Keratinocyte (primary cell): ENCODE measurements at regions not wholly inside any gene's neighbourhood (a gene's known extent, or its start where the extent isn't known, plus 50 kb on each side); places are given as distances from the start of the nearest gene placed in this dataset.

ENCODE experiments used
- DNase-seq: peaks from one replicate; pipeline ENCODE4 v3.0.0-alpha.2; 2011; ENCODE audit warnings: low read depth, missing footprints, low spot score
- FAIRE-seq: peaks from 2 replicates; lab custom pipeline; 2011; peaks lifted over from hg19 to GRCh38; lab: Jason Lieb, UNC
- H2AFZ ChIP-seq: 2 replicates; pipeline ENCODE4 v1.6.0; 2012; ENCODE audit warnings: low read length, control low read depth, inconsistent platforms; ENCODE audit not compliant: control insufficient read depth
- H3K27ac ChIP-seq: 2 replicates; pipeline ENCODE4 v1.5.1; 2011; ENCODE audit warnings: low read length; ENCODE audit not compliant: control insufficient read depth, insufficient read depth
- H3K27me3 ChIP-seq: 3 replicates; pipeline ENCODE4 v1.6.0; 2011; ENCODE audit warnings: low read length; ENCODE audit not compliant: control insufficient read depth, insufficient read depth; ENCODE audit errors: extremely low read depth
- H3K36me3 ChIP-seq, 2 experiments: 2 replicates in 1 of 2; 3 replicates in 1 of 2; pipeline ENCODE4 v1.5.1; 2011; ENCODE audit warnings: low read length in 2 of 2, mild to moderate bottlenecking in 1 of 2; ENCODE audit not compliant: control insufficient read depth in 2 of 2, insufficient read depth in 2 of 2; ENCODE audit errors: extremely low read depth in 1 of 2
- H3K4me1 ChIP-seq: 3 replicates; pipeline ENCODE4 v1.5.1; 2011; ENCODE audit warnings: low read length; ENCODE audit not compliant: control insufficient read depth, insufficient read depth; ENCODE audit errors: extremely low read depth
- H3K4me2 ChIP-seq: 3 replicates; pipeline ENCODE4 v1.6.0; 2011; ENCODE audit warnings: low read depth, low read length; ENCODE audit not compliant: control insufficient read depth, insufficient read depth; ENCODE audit errors: extremely low read depth
- H3K4me3 ChIP-seq, 3 experiments: fragments of 200-600 bp in 1 of 3; sonication (generic) in 1 of 3; 2 replicates in 2 of 3; 3 replicates in 1 of 3; pipeline ENCODE4 v1.5.1; 2011 to 2016; ENCODE audit warnings: low read length in 3 of 3, mild to moderate bottlenecking in 3 of 3, control low read depth in 2 of 3, inconsistent platforms in 1 of 3, low read depth in 1 of 3, mixed read lengths in 1 of 3, mixed run types in 1 of 3, moderate library complexity in 1 of 3; ENCODE audit not compliant: control insufficient read depth in 2 of 3, insufficient read depth in 2 of 3; ENCODE audit errors: extremely low read depth in 1 of 3
- H3K79me2 ChIP-seq: 2 replicates; pipeline ENCODE4 v1.6.0; 2012; ENCODE audit warnings: low read length; ENCODE audit not compliant: control insufficient read depth, insufficient read depth
- H3K9ac ChIP-seq: 3 replicates; pipeline ENCODE4 v1.6.0; 2011; ENCODE audit warnings: low read length; ENCODE audit not compliant: control insufficient read depth, insufficient read depth; ENCODE audit errors: extremely low read depth
- H3K9me1 ChIP-seq: 3 replicates; pipeline ENCODE4 v1.6.0; 2011; ENCODE audit warnings: low read length; ENCODE audit not compliant: control insufficient read depth, insufficient read depth; ENCODE audit errors: extremely low read depth
- H3K9me3 ChIP-seq: 2 replicates; pipeline ENCODE4 v1.5.1; 2012; ENCODE audit warnings: low read depth, low read length; ENCODE audit not compliant: control insufficient read depth
- H4K20me1 ChIP-seq: 3 replicates; pipeline ENCODE4 v1.6.0; 2011; ENCODE audit warnings: low read length; ENCODE audit not compliant: control insufficient read depth, insufficient read depth; ENCODE audit errors: extremely low read depth
- CTCF ChIP-seq, 3 experiments: IDR thresholded peaks in 1 of 3; conservative IDR thresholded peaks in 1 of 3; optimal IDR thresholded peaks in 1 of 3; 2 replicates in 2 of 3; 3 replicates in 1 of 3; pipeline versions ENCODE3 to v1.5.1; 2011; ENCODE audit warnings: low read length in 3 of 3, mild to moderate bottlenecking in 3 of 3, moderate library complexity in 2 of 3, control low read depth in 1 of 3, inconsistent platforms in 1 of 3; ENCODE audit not compliant: insufficient read depth in 2 of 3; ENCODE audit errors: extremely low read depth in 1 of 3
- EZH2 ChIP-seq: IDR thresholded peaks from one replicate; pipeline ENCODE4 v1.6.1; 2012; ENCODE audit warnings: inconsistent platforms, mild to moderate bottlenecking, low read length, moderate library complexity
- dilution Hi-C: fragments of 300-500 bp; cut with MboI; formaldehyde crosslinking; loops from one replicate; pipeline ENCODE4 v1.7.0; 2020; ENCODE audit warnings: low sequenced_read_pairs; ENCODE audit not compliant: extremely low pct_ligation_motif_present

GRCh38 chr4:38279077-38279476 is 318.9 kb downstream of the PTTG2 start:
- H3K4me1 ChIP-seq, result peaks cover 16% of the 10 kb centered on the region
- dilution Hi-C loops, result no loop called here
- no peaks in the 10 kb centered on the region for H3K27me3 ChIP-seq
- no peaks in the 10 kb centered on the region for H3K9me3 ChIP-seq
- DNase-seq, result no peak
- H3K36me3 ChIP-seq, result no peaks in the 10 kb centered on the region
- no peak overlapping the region for H2AFZ ChIP-seq
- no peak overlapping the region for H3K27ac ChIP-seq
- H3K79me2 ChIP-seq, result no peaks in the 10 kb centered on the region
- no peak overlapping the region for H3K9ac ChIP-seq
- H3K4me2 ChIP-seq, result no peak overlapping the region
- no peaks in the 10 kb centered on the region for H3K9me1 ChIP-seq
- FAIRE-seq, result no peak
- H3K4me3 ChIP-seq, result no peak overlapping the region
- TF ChIP-seq CTCF (optimal IDR thresholded peaks at IDR 0.05 in 1 of 3, IDR thresholded peaks at IDR 0.05 in 1 of 3, conservative IDR thresholded peaks at IDR 0.05 in 1 of 3; ENCODE audit: extremely low read depth in 1 of 3, insufficient read depth in 2 of 3, low read length in 3 of 3) (no peak), EZH2 (no peak)
- no peaks in the 10 kb centered on the region for H4K20me1 ChIP-seq

- no peak overlapping the region for H2AFZ ChIP-seq
- H3K79me2 ChIP-seq, result no peaks in the 10 kb centered on the region
- peaks cover 16% of the 10 kb centered on the region for H3K4me1 ChIP-seq
- no peaks in the 10 kb centered on the region for H3K36me3 ChIP-seq
- dilution Hi-C loops, result no loop called here
- H4K20me1 ChIP-seq, result no peaks in the 10 kb centered on the region
- H3K9ac ChIP-seq, result no peak overlapping the region
- DNase-seq, result no peak
- no peak for TF ChIP-seq CTCF (optimal IDR thresholded peaks at IDR 0.05 in 1 of 3, IDR thresholded peaks at IDR 0.05 in 1 of 3, conservative IDR thresholded peaks at IDR 0.05 in 1 of 3; ENCODE audit: extremely low read depth in 1 of 3, insufficient read depth in 2 of 3, low read length in 3 of 3)
- no peak for TF ChIP-seq EZH2
- H3K4me3 ChIP-seq, result no peak overlapping the region
- no peaks in the 10 kb centered on the region for H3K27me3 ChIP-seq
- no peaks in the 10 kb centered on the region for H3K9me1 ChIP-seq
- no peak for FAIRE-seq
- H3K27ac ChIP-seq, result no peak overlapping the region
- no peaks in the 10 kb centered on the region for H3K9me3 ChIP-seq
- no peak overlapping the region for H3K4me2 ChIP-seq
Observed at GRCh38 chr4:38279650-38280322, 319.6 kb downstream of the PTTG2 start.
